AG04449 (cell line): ENCODE measurements at regions not wholly inside any gene's neighbourhood (a gene's known extent, or its start where the extent isn't known, plus 50 kb on each side); places are given as distances from the start of the nearest gene placed in this dataset.

ENCODE experiments used
- CTCF ChIA-PET: fragments of 350-600 bp; formaldehyde crosslinking; extraction: SDS; loops from one replicate; lab custom pipeline; 2021; ENCODE audit warnings: antibody characterized with exemption; lab: Yijun Ruan, JAX
- POLR2A ChIA-PET: fragments of 400-600, 350-600 bp; formaldehyde crosslinking; extraction: SDS; loops from one replicate; lab custom pipeline; 2020; ENCODE audit warnings: antibody characterized with exemption, inconsistent platforms; lab: Yijun Ruan, JAX
- DNase-seq: peaks from one replicate; pipeline ENCODE4 v3.0.0-alpha.2; 2010; ENCODE audit warnings: low read depth, low spot score
- H3K4me3 ChIP-seq: 2 replicates; pipeline ENCODE4 v1.5.1; 2011; ENCODE audit warnings: low read depth, mild to moderate bottlenecking, control low read depth, low read length
- CTCF ChIP-seq: IDR thresholded peaks from one replicate; pipeline ENCODE4 v1.5.1; 2011; ENCODE audit warnings: mild to moderate bottlenecking, moderate library complexity, low read length, control low read depth, inconsistent platforms; ENCODE audit not compliant: insufficient read depth; ENCODE audit errors: missing control alignments

- POLR2A ChIA-PET, result no interaction called here
- TF ChIP-seq CTCF, result no peak
- no peak for DNase-seq
- CTCF ChIA-PET, result no interaction called here
- no peak overlapping the region for H3K4me3 ChIP-seq
Observed at GRCh38 chr12:91772411-91772810, 373.2 kb downstream of the BTG1 start.

- CTCF ChIA-PET, result no interaction called here
- H3K4me3 ChIP-seq, result no peak overlapping the region
- no peak for TF ChIP-seq CTCF
- POLR2A ChIA-PET, result no interaction called here
- no peak for DNase-seq
Observed at GRCh38 chr12:91769736-91770135, 375.9 kb downstream of the BTG1 start.

GRCh38 chr12:91767237-91767636 is 378.4 kb downstream of the BTG1 start:
- POLR2A ChIA-PET, result no interaction called here
- CTCF ChIA-PET, result no interaction called here
- H3K4me3 ChIP-seq, result no peak overlapping the region
- DNase-seq, result no peak
- TF ChIP-seq CTCF, result no peak

- no peak for TF ChIP-seq CTCF
- CTCF ChIA-PET, result no interaction called here
- no peak overlapping the region for H3K4me3 ChIP-seq
- POLR2A ChIA-PET, result no interaction called here
- DNase-seq, result no peak
Observed at GRCh38 chr12:91766454-91766853, 379.2 kb downstream of the BTG1 start.

- TF ChIP-seq CTCF, result no peak
- POLR2A ChIA-PET, result no interaction called here
- no peak for DNase-seq
- no peak overlapping the region for H3K4me3 ChIP-seq
- CTCF ChIA-PET, result no interaction called here
Observed at GRCh38 chr12:91763654-91764370, 381.8 kb downstream of the BTG1 start.

GRCh38 chr12:91753649-91754048 is 392.0 kb downstream of the BTG1 start:
- no peak overlapping the region for H3K4me3 ChIP-seq
- no peak for TF ChIP-seq CTCF
- ChIA-PET CTCF (interaction anchor here (0.9 to 1.4 kb wide), 3 partner anchors 10 to 390 kb away, joined by 3 to 4 read pairs (median 3); no protein-coding TSS in a partner anchor), POLR2A (no interaction called here)
- DNase-seq, result no peak
